ENCODE measurements at regions not wholly inside any gene's neighbourhood (a gene's known extent, or its start where the extent isn't known, plus 50 kb on each side); places are given as distances from the start of the nearest gene placed in this dataset.

GRCh38 chr7:109868215-109868860, 1222.6 kb upstream of the LRRN3 start:
- H2AFZ ChIP-seq (ENCODE audit: low read length): no peak overlapping the region
- no peak for TF ChIP-seq EZH2 (IDR thresholded peaks at IDR 0.05; ENCODE audit: borderline replicate concordance, low read length)
- TF ChIP-seq CTCF (IDR thresholded peaks at IDR 0.05; ENCODE audit: low read length): no peak
- H4K20me1 ChIP-seq (ENCODE audit: insufficient read depth, low read length): no peaks in the 10 kb centered on the region
- no peak overlapping the region for H3K4me2 ChIP-seq (ENCODE audit: low read length)
- H3K9me3 ChIP-seq (ENCODE audit: low read length): no peaks in the 10 kb centered on the region
- no peaks in the 10 kb centered on the region for H3K36me3 ChIP-seq (ENCODE audit: insufficient read depth, low read length)
- H3K4me3 ChIP-seq (ENCODE audit: low read depth, low read length, poor library complexity, severe bottlenecking): no peak overlapping the region
- H3K9me2 ChIP-seq (ENCODE audit: low read depth, low read length): no peaks in the 10 kb centered on the region
- H3K9ac ChIP-seq (ENCODE audit: low read length): no peak overlapping the region
- no peaks in the 10 kb centered on the region for H3K79me2 ChIP-seq (ENCODE audit: insufficient read depth, low read length)
- no peaks in the 10 kb centered on the region for H3K4me1 ChIP-seq (ENCODE audit: insufficient read depth, low read length, severe bottlenecking)
- H3K27ac ChIP-seq (ENCODE audit: low read depth, low read length, poor library complexity, severe bottlenecking): no peak overlapping the region
- no peaks in the 10 kb centered on the region for H3F3A ChIP-seq (ENCODE audit: insufficient read depth, low read length)
- no peaks in the 10 kb centered on the region for H3K27me3 ChIP-seq (ENCODE audit: insufficient read depth, low read length)

- Histone ChIP-seq H3K4me3 (ENCODE audit: low read depth, low read length, poor library complexity, severe bottlenecking) (no peak overlapping the region), H4K20me1 (ENCODE audit: insufficient read depth, low read length) (no peaks in the 10 kb centered on the region), H3K9ac (ENCODE audit: low read length) (no peak overlapping the region), H3K27me3 (ENCODE audit: insufficient read depth, low read length) (no peaks in the 10 kb centered on the region), H2AFZ (ENCODE audit: low read length) (no peak overlapping the region), H3K27ac (ENCODE audit: low read depth, low read length, poor library complexity, severe bottlenecking) (no peak overlapping the region), H3K4me1 (ENCODE audit: insufficient read depth, low read length, severe bottlenecking) (no peaks in the 10 kb centered on the region), H3F3A (ENCODE audit: insufficient read depth, low read length) (no peaks in the 10 kb centered on the region), H3K79me2 (ENCODE audit: insufficient read depth, low read length) (no peaks in the 10 kb centered on the region), H3K9me2 (ENCODE audit: low read depth, low read length) (no peaks in the 10 kb centered on the region), H3K4me2 (ENCODE audit: low read length) (no peak overlapping the region), H3K9me3 (ENCODE audit: low read length) (no peaks in the 10 kb centered on the region), H3K36me3 (ENCODE audit: insufficient read depth, low read length) (no peaks in the 10 kb centered on the region)
- no peak for TF ChIP-seq CTCF (IDR thresholded peaks at IDR 0.05; ENCODE audit: low read length)
- no peak for TF ChIP-seq EZH2 (IDR thresholded peaks at IDR 0.05; ENCODE audit: borderline replicate concordance, low read length)
Measured at GRCh38 chr7:109873296-109873695, 1217.6 kb upstream of the LRRN3 start.

- no peak overlapping the region for H2AFZ ChIP-seq (ENCODE audit: low read length)
- no peaks in the 10 kb centered on the region for H3K4me1 ChIP-seq (ENCODE audit: insufficient read depth, low read length, severe bottlenecking)
- no peak overlapping the region for H3K9ac ChIP-seq (ENCODE audit: low read length)
- H3K9me3 ChIP-seq (ENCODE audit: low read length): no peaks in the 10 kb centered on the region
- no peak overlapping the region for H3K4me3 ChIP-seq (ENCODE audit: low read depth, low read length, poor library complexity, severe bottlenecking)
- no peaks in the 10 kb centered on the region for H3K79me2 ChIP-seq (ENCODE audit: insufficient read depth, low read length)
- TF ChIP-seq CTCF (IDR thresholded peaks at IDR 0.05; ENCODE audit: low read length): no peak
- TF ChIP-seq EZH2 (IDR thresholded peaks at IDR 0.05; ENCODE audit: borderline replicate concordance, low read length): no peak
- H3K36me3 ChIP-seq (ENCODE audit: insufficient read depth, low read length): no peaks in the 10 kb centered on the region
- H3F3A ChIP-seq (ENCODE audit: insufficient read depth, low read length): no peaks in the 10 kb centered on the region
- no peaks in the 10 kb centered on the region for H4K20me1 ChIP-seq (ENCODE audit: insufficient read depth, low read length)
- H3K9me2 ChIP-seq (ENCODE audit: low read depth, low read length): no peaks in the 10 kb centered on the region
- no peak overlapping the region for H3K4me2 ChIP-seq (ENCODE audit: low read length)
- H3K27me3 ChIP-seq (ENCODE audit: insufficient read depth, low read length): no peaks in the 10 kb centered on the region
- no peak overlapping the region for H3K27ac ChIP-seq (ENCODE audit: low read depth, low read length, poor library complexity, severe bottlenecking)
Measured at GRCh38 chr7:109879287-109879828, 1211.6 kb upstream of the LRRN3 start.
